BLaER1 treated with 17β-estradiol and CSF1 and Interleukin-3, amounts not matched to agents 10 nM and 100 nM (cell line): ENCODE measurements at regions not wholly inside any gene's neighbourhood (a gene's known extent, or its start where the extent isn't known, plus 50 kb on each side); places are given as distances from the start of the nearest gene placed in this dataset.

Experiments used
- H3K27ac ChIP-seq, 11 experiments: shearing (Covaris generic); formaldehyde crosslinking; 2 replicates each; pipeline ENCODE4 v1.8.1; 2022
- H3K27me3 ChIP-seq, 11 experiments: shearing (Covaris generic); formaldehyde crosslinking; 2 replicates each; pipeline ENCODE4 v1.8.1; 2022
- H3K36me3 ChIP-seq, 11 experiments: shearing (Covaris generic); formaldehyde crosslinking; 2 replicates each; pipeline ENCODE4 v1.8.1; 2022
- H3K4me1 ChIP-seq, 10 experiments: shearing (Covaris generic); formaldehyde crosslinking; 2 replicates each; pipeline ENCODE4 v1.8.1; 2022
- H3K4me2 ChIP-seq, 11 experiments: shearing (Covaris generic); formaldehyde crosslinking; 2 replicates each; pipeline ENCODE4 v1.8.1; 2022
- H3K4me3 ChIP-seq, 10 experiments: shearing (Covaris generic); formaldehyde crosslinking; 2 replicates each; pipeline ENCODE4 v1.8.1; 2022
- H3K9ac ChIP-seq, 11 experiments: shearing (Covaris generic); formaldehyde crosslinking; 2 replicates each; pipeline ENCODE4 v1.8.1; 2022
- H3K9me3 ChIP-seq, 11 experiments: shearing (Covaris generic); formaldehyde crosslinking; replicated peaks in 1 of 11; 2 replicates each; pipeline ENCODE4 v1.8.1; 2022
- H4K20me1 ChIP-seq, 11 experiments: shearing (Covaris generic); formaldehyde crosslinking; 2 replicates each; pipeline ENCODE4 v1.8.1; 2022
- Cebpa-rat ChIP-seq, 11 experiments: shearing (Covaris generic); IDR thresholded peaks; 2 replicates each; pipeline ENCODE4 v1.8.1; 2022

- no peak for TF ChIP-seq Cebpa-rat (IDR thresholded peaks at IDR 0.05)
- Histone ChIP-seq H3K27ac (no peak overlapping the region), H3K4me3 (no peak overlapping the region), H3K9ac (no peak overlapping the region), H4K20me1 (no peaks in the 10 kb centered on the region), H3K4me2 (no peak overlapping the region), H3K27me3 (no peaks in the 10 kb centered on the region), H3K4me1 (no peaks in the 10 kb centered on the region), H3K9me3 (no peaks in the 10 kb centered on the region), H3K36me3 (no peaks in the 10 kb centered on the region)
Observed at GRCh38 chr4:60800701-60801100, 399.4 kb upstream of the ADGRL3 start.

DNA sequence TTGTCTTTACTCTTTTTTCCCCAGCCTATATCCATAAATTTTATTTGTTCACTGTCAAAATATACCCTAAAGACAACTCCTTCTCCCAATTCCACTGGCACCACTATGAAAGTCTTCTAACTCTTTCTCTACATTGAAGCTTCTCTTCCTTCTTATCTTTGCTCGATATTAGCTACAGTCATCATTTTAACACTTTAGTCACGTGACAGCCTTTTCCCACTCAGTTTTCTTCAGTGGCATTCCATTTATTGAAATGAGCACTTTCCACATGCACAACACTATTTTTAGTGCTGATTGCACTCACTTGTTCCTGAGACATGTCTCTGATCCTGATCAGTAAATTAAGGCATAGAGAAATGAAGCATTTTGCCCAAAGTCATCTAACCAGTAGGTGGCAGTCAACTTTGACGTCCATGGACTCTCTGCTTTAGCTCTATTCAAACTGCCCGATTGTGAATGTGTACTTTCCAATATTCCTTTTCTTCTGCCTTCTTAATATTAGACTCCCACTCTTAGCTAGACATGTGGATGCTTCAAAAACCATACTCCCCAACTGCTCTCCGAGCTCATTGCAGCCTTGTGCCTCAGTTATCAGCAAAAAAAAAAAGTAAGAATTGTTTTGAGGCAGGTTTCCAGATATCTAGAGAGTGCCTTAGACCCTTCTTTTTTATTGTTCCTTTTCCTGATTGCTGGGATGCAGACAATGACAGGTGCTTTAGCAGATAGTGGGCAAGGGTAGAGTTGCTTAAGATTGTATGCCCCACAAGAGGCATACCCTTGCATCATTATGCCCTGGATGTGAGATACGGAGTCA lies 394.4 kb upstream of the ADGRL3 start:
- H3K27me3 ChIP-seq, result no peaks in the 10 kb centered on the region
- no peak overlapping the region for H3K9ac ChIP-seq
- no peak for TF ChIP-seq Cebpa-rat (IDR thresholded peaks at IDR 0.05)
- no peaks in the 10 kb centered on the region for H3K4me1 ChIP-seq
- no peaks in the 10 kb centered on the region for H4K20me1 ChIP-seq
- no peak overlapping the region for H3K4me3 ChIP-seq
- no peak overlapping the region for H3K4me2 ChIP-seq
- no peaks in the 10 kb centered on the region for H3K36me3 ChIP-seq
- no peaks in the 10 kb centered on the region for H3K9me3 ChIP-seq
- no peak overlapping the region for H3K27ac ChIP-seq

- H3K4me2 ChIP-seq, result no peak overlapping the region
- H3K9me3 ChIP-seq, result no peaks in the 10 kb centered on the region
- H3K27me3 ChIP-seq, result no peaks in the 10 kb centered on the region
- no peaks in the 10 kb centered on the region for H4K20me1 ChIP-seq
- H3K36me3 ChIP-seq, result no peaks in the 10 kb centered on the region
- H3K9ac ChIP-seq, result no peak overlapping the region
- peaks cover 0 to 21% (median 19%) of the 10 kb centered on the region in 10 experiments; a peak in 16 of 20 replicates for H3K4me1 ChIP-seq
- H3K27ac ChIP-seq, result no peak overlapping the region
- no peak for TF ChIP-seq Cebpa-rat (IDR thresholded peaks at IDR 0.05)
- H3K4me3 ChIP-seq, result no peak overlapping the region
Observed at GRCh38 chr4:60808726-60809485, 391.2 kb upstream of the ADGRL3 start.

DNA sequence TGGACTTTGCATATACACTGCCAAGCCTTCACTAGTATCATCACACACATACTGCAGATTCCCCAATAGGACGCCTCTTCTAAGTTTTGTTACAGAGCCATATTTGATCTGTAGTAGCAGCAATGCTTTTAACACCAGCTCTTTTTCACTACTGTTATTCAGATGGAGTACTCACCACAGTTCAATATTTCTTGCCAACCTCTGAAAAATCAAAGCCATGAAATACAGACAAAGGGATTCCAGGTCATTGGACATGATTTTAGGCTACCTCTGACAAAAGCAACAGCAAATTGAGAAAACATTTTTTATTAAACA lies 390.7 kb upstream of the ADGRL3 start:
- H3K27me3 ChIP-seq, result no peaks in the 10 kb centered on the region
- H3K9ac ChIP-seq, result no peak overlapping the region
- no peaks in the 10 kb centered on the region for H4K20me1 ChIP-seq
- H3K27ac ChIP-seq, result no peak overlapping the region
- no peaks in the 10 kb centered on the region for H3K9me3 ChIP-seq
- TF ChIP-seq Cebpa-rat (IDR thresholded peaks at IDR 0.05), result no peak
- H3K36me3 ChIP-seq, result no peaks in the 10 kb centered on the region
- no peak overlapping the region for H3K4me3 ChIP-seq
- no peak overlapping the region for H3K4me2 ChIP-seq
- peaks cover 0 to 26% (median 24%) of the 10 kb centered on the region in 10 experiments; a peak in 16 of 20 replicates for H3K4me1 ChIP-seq

GRCh38 chr4:60812811-60813210 lies 387.3 kb upstream of the ADGRL3 start:
- H3K4me3 ChIP-seq, result no peak overlapping the region
- no peaks in the 10 kb centered on the region for H3K27me3 ChIP-seq
- no peak overlapping the region for H3K9ac ChIP-seq
- no peak for TF ChIP-seq Cebpa-rat (IDR thresholded peaks at IDR 0.05)
- H3K27ac ChIP-seq, result peak overlapping the region in 6 of 11 experiments; percentile 22 to 60 (median 47); a peak in 7 of 22 replicates
- no peaks in the 10 kb centered on the region for H3K9me3 ChIP-seq
- peak overlapping the region in 10 of 11 experiments; percentile 21 to 81 (median 68); a peak in 16 of 22 replicates for H3K4me2 ChIP-seq
- no peaks in the 10 kb centered on the region for H3K36me3 ChIP-seq
- peaks cover 0 to 33% (median 27%) of the 10 kb centered on the region in 10 experiments; a peak in 16 of 20 replicates for H3K4me1 ChIP-seq
- H4K20me1 ChIP-seq, result no peaks in the 10 kb centered on the region

- Histone ChIP-seq H3K4me1 (peaks cover 0 to 33% (median 27%) of the 10 kb centered on the region in 10 experiments; a peak in 16 of 20 replicates), H3K4me2 (peak overlapping the region in 8 of 11 experiments; percentile 46 to 81 (median 68); a peak in 15 of 22 replicates), H4K20me1 (no peaks in the 10 kb centered on the region), H3K36me3 (no peaks in the 10 kb centered on the region), H3K9me3 (no peaks in the 10 kb centered on the region), H3K4me3 (no peak overlapping the region), H3K27ac (no peak overlapping the region), H3K9ac (no peak overlapping the region), H3K27me3 (no peaks in the 10 kb centered on the region)
- TF ChIP-seq Cebpa-rat (IDR thresholded peaks at IDR 0.05), result no peak
Observed at GRCh38 chr4:60814549-60814948, 385.6 kb upstream of the ADGRL3 start.

- Histone ChIP-seq H3K36me3 (no peaks in the 10 kb centered on the region), H3K9ac (no peak overlapping the region), H3K4me2 (no peak overlapping the region), H3K27ac (no peak overlapping the region), H3K4me3 (no peak overlapping the region), H3K9me3 (no peaks in the 10 kb centered on the region), H3K4me1 (peaks cover 0 to 25% (median 21%) of the 10 kb centered on the region in 10 experiments; a peak in 16 of 20 replicates), H3K27me3 (no peaks in the 10 kb centered on the region), H4K20me1 (no peaks in the 10 kb centered on the region)
- no peak for TF ChIP-seq Cebpa-rat (IDR thresholded peaks at IDR 0.05)
Observed at GRCh38 chr4:60817609-60818008, 382.5 kb upstream of the ADGRL3 start.

- H4K20me1 ChIP-seq, result no peaks in the 10 kb centered on the region
- TF ChIP-seq Cebpa-rat (IDR thresholded peaks at IDR 0.05), result no peak
- H3K4me2 ChIP-seq, result no peak overlapping the region
Observed at GRCh38 chr4:60822986-60823385, 377.1 kb upstream of the ADGRL3 start.

DNA sequence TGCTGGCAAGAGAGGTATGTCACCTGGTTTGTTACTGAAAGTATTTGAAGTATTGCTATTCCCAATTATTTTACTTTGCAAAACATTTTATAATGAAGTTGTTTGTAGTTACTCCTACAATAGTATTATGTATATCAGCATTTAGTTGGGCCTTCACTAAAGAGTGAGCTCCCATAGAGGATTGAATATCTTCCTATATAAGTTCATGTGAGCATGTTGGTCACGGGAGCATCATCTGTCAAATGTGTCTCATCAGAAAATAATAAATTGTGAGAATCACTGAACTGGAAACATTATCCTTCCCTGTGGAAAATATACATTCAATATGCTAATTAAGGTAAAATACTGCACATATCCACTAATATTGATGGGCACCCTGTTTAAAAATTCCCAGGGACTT lies 360.1 kb upstream of the ADGRL3 start:
- TF ChIP-seq Cebpa-rat (IDR thresholded peaks at IDR 0.05), result no peak
- no peaks in the 10 kb centered on the region for H3K36me3 ChIP-seq
- no peak overlapping the region for H3K9ac ChIP-seq
- no peak overlapping the region for H3K4me3 ChIP-seq
- no peak overlapping the region for H3K4me2 ChIP-seq
- no peaks in the 10 kb centered on the region for H3K4me1 ChIP-seq
- no peaks in the 10 kb centered on the region for H3K27me3 ChIP-seq
- no peaks in the 10 kb centered on the region for H4K20me1 ChIP-seq
- no peak overlapping the region for H3K27ac ChIP-seq
- no peaks in the 10 kb centered on the region for H3K9me3 ChIP-seq

More at GRCh38 chr4:60822986-60823385, 377.1 kb upstream of the ADGRL3 start:
- no peak overlapping the region for H3K4me3 ChIP-seq
- H3K9me3 ChIP-seq, result no peaks in the 10 kb centered on the region
- H3K36me3 ChIP-seq, result no peaks in the 10 kb centered on the region
- no peak overlapping the region for H3K9ac ChIP-seq
- no peak overlapping the region for H3K27ac ChIP-seq
- no peaks in the 10 kb centered on the region for H3K27me3 ChIP-seq
- H3K4me1 ChIP-seq, result no peaks in the 10 kb centered on the region
